Breast epithelium (tissue), 4 donors: ENCODE measurements at regions not wholly inside any gene's neighbourhood (a gene's known extent, or its start where the extent isn't known, plus 50 kb on each side); places are given as distances from the start of the nearest gene placed in this dataset.

Source experiments
- DNase-seq, 2 donors: peaks; one replicate each; pipeline ENCODE4 v3.0.0-alpha.2; 2019; ENCODE audit warnings: low spot score in 2 of 2
- H3K27ac ChIP-seq, 2 donors: fragments of 200-600 bp; sonication (generic) in 1 of 2; one replicate each; pipeline ENCODE4 v1.5.1; 2016 to 2019; ENCODE audit warnings: mild to moderate bottlenecking in 1 of 2
- H3K27me3 ChIP-seq, 2 donors: fragments of 200-600 bp; sonication (generic) in 1 of 2; one replicate each; pipeline versions ENCODE4 v1.5.1 to v1.6.0; 2017 to 2019; ENCODE audit warnings: control low read depth in 1 of 2, mild to moderate bottlenecking in 1 of 2
- H3K36me3 ChIP-seq: fragments of 200-600 bp; one replicate; pipeline ENCODE4 v1.5.1; 2019
- H3K4me1 ChIP-seq, 2 donors: fragments of 200-600 bp; sonication (generic); one replicate each; pipeline ENCODE4 v1.5.1; 2016 to 2019; ENCODE audit warnings: control low read depth in 1 of 2
- H3K4me3 ChIP-seq, 3 donors: fragments of 200-600 bp; sonication (generic); 1 replicate in 2 of 3; 2 replicates in 1 of 3; pipeline ENCODE4 v1.5.1; 2016 to 2019; ENCODE audit warnings: mild to moderate bottlenecking in 3 of 3, moderate library complexity in 2 of 3
- H3K9me3 ChIP-seq, 2 donors: fragments of 200-600 bp; sonication (generic) in 1 of 2; one replicate each; pipeline ENCODE4 v1.5.1; 2016 to 2019; ENCODE audit warnings: control low read depth in 1 of 2
- CTCF ChIP-seq, 3 donors: fragments of 450-650 bp; IDR thresholded peaks; one replicate each; pipeline ENCODE4 v1.5.1; 2016 to 2017; ENCODE audit warnings: antibody characterized with exemption in 3 of 3, mild to moderate bottlenecking in 3 of 3, moderate library complexity in 3 of 3
- POLR2A ChIP-seq: fragments of 450-650 bp; IDR thresholded peaks from one replicate; pipeline ENCODE4 v1.6.1; 2016; ENCODE audit warnings: antibody characterized with exemption, mild to moderate bottlenecking, moderate library complexity
- POLR2AphosphoS5 ChIP-seq, 3 donors: sonication (generic); formaldehyde crosslinking; IDR thresholded peaks; one replicate each; pipeline ENCODE4 v1.6.1; 2017; ENCODE audit warnings: antibody characterized with exemption in 3 of 3
- intact Hi-C: fragments of 100-400 bp; cut with DNase I; formaldehyde crosslinking; loops from one replicate; pipeline ENCODE4 v1.15.1; 2023; ENCODE audit warnings: low total_unique reads

- Histone ChIP-seq H3K27ac (no peak overlapping the region), H3K4me1 (no peaks in the 10 kb centered on the region), H3K4me3 (no peak overlapping the region), H3K9me3 (no peaks in the 10 kb centered on the region), H3K36me3 (no peaks in the 10 kb centered on the region), H3K27me3 (no peaks in the 10 kb centered on the region)
- DNase-seq: no peak
- no peak for TF ChIP-seq POLR2A
- intact Hi-C loops: no loop called here
Measured at GRCh38 chr10:83995738-83996331, 143.5 kb upstream of the GHITM start.

GRCh38 chr10:84004221-84004620 is 135.1 kb upstream of the GHITM start:
- intact Hi-C loops: no loop called here
- H3K4me3 ChIP-seq: no peak overlapping the region

GRCh38 chr10:84005403-84005802 is 133.9 kb upstream of the GHITM start:
- Histone ChIP-seq H3K27me3 (peaks cover 0 to 4% of the 10 kb centered on the region in 2 donors), H3K4me3 (no peak overlapping the region), H3K9me3 (no peaks in the 10 kb centered on the region), H3K27ac (no peak overlapping the region), H3K36me3 (no peaks in the 10 kb centered on the region), H3K4me1 (no peaks in the 10 kb centered on the region)
- DNase-seq: no peak
- intact Hi-C loops: no loop called here
- no peak for TF ChIP-seq POLR2A
- no peak for TF ChIP-seq CTCF (IDR thresholded peaks at IDR 0.05)
- no peak for TF ChIP-seq POLR2AphosphoS5 (IDR thresholded peaks at IDR 0.05)

More at GRCh38 chr10:84004221-84004620, 135.1 kb upstream of the GHITM start:
- no peaks in the 10 kb centered on the region for H3K4me1 ChIP-seq
- peaks cover 0 to 4% of the 10 kb centered on the region in 2 donors for H3K27me3 ChIP-seq
- no peak for DNase-seq
- H3K36me3 ChIP-seq: no peaks in the 10 kb centered on the region
- no peak overlapping the region for H3K27ac ChIP-seq
- no peak for TF ChIP-seq POLR2A
- no peak for TF ChIP-seq POLR2AphosphoS5 (IDR thresholded peaks at IDR 0.05)
- TF ChIP-seq CTCF (IDR thresholded peaks at IDR 0.05): no peak
- no peaks in the 10 kb centered on the region for H3K9me3 ChIP-seq

- TF ChIP-seq POLR2A (no peak), CTCF (IDR thresholded peaks at IDR 0.05) (no peak), POLR2AphosphoS5 (IDR thresholded peaks at IDR 0.05) (no peak)
- Histone ChIP-seq H3K27me3 (peaks cover 0 to 4% of the 10 kb centered on the region in 2 donors), H3K27ac (no peak overlapping the region), H3K4me1 (no peaks in the 10 kb centered on the region), H3K9me3 (no peaks in the 10 kb centered on the region), H3K36me3 (no peaks in the 10 kb centered on the region), H3K4me3 (no peak overlapping the region)
- no peak for DNase-seq
- intact Hi-C loops: no loop called here
Measured at GRCh38 chr10:84007482-84007881, 131.8 kb upstream of the GHITM start.

- Histone ChIP-seq H3K4me3 (no peak overlapping the region), H3K36me3 (no peaks in the 10 kb centered on the region), H3K4me1 (no peaks in the 10 kb centered on the region), H3K27me3 (peaks cover 0 to 4% of the 10 kb centered on the region in 2 donors), H3K9me3 (no peaks in the 10 kb centered on the region), H3K27ac (no peak overlapping the region)
- intact Hi-C loops: no loop called here
- no peak for DNase-seq
- TF ChIP-seq CTCF (IDR thresholded peaks at IDR 0.05): peak in 1 of 3 donors; percentile 16
- TF ChIP-seq POLR2A: no peak
Measured at GRCh38 chr10:84008878-84009277, 130.4 kb upstream of the GHITM start.

- peaks cover 0 to 4% of the 10 kb centered on the region in 2 donors for H3K27me3 ChIP-seq
- intact Hi-C loops: no loop called here
- H3K4me1 ChIP-seq: no peaks in the 10 kb centered on the region
- no peaks in the 10 kb centered on the region for H3K36me3 ChIP-seq
- TF ChIP-seq POLR2A (no peak), CTCF (IDR thresholded peaks at IDR 0.05) (no peak), POLR2AphosphoS5 (IDR thresholded peaks at IDR 0.05) (no peak)
- H3K27ac ChIP-seq: no peak overlapping the region
- no peaks in the 10 kb centered on the region for H3K9me3 ChIP-seq
- DNase-seq: no peak
- H3K4me3 ChIP-seq: no peak overlapping the region
Measured at GRCh38 chr10:84012431-84012830, 126.9 kb upstream of the GHITM start.
